ENCODE measurements at regions not wholly inside any gene's neighbourhood (a gene's known extent, or its start where the extent isn't known, plus 50 kb on each side); places are given as distances from the start of the nearest gene placed in this dataset.

GRCh38 chr19:28465371-28466086 lies 747.4 kb downstream of the UQCRFS1 start:
- no peak overlapping the region for H3K27ac ChIP-seq
- no peaks in the 10 kb centered on the region for H3K36me3 ChIP-seq
- peaks cover 0 to 7% (median 0%) of the 10 kb centered on the region in 3 donors for H3K27me3 ChIP-seq
- WGBS, 2 donors = 71 to 77% methylated on average over 3 of the region's 3 CpGs
- no peaks in the 10 kb centered on the region for H3K4me1 ChIP-seq
- intact Hi-C loops (cut with DNase I) = loop anchor here (2.0 to 5.0 kb wide), 2 partner anchors 245 to 412 kb away; no protein-coding TSS in a partner anchor
- DNase-seq = peak; percentile 29
- H3K9me3 ChIP-seq = no peaks in the 10 kb centered on the region
- no peak for TF ChIP-seq EP300 (IDR thresholded peaks at IDR 0.05)
- no peak for TF ChIP-seq POLR2AphosphoS5 (IDR thresholded peaks at IDR 0.05)
- no peak for TF ChIP-seq POLR2A (IDR thresholded peaks at IDR 0.05)
- TF ChIP-seq, protein P1, sequence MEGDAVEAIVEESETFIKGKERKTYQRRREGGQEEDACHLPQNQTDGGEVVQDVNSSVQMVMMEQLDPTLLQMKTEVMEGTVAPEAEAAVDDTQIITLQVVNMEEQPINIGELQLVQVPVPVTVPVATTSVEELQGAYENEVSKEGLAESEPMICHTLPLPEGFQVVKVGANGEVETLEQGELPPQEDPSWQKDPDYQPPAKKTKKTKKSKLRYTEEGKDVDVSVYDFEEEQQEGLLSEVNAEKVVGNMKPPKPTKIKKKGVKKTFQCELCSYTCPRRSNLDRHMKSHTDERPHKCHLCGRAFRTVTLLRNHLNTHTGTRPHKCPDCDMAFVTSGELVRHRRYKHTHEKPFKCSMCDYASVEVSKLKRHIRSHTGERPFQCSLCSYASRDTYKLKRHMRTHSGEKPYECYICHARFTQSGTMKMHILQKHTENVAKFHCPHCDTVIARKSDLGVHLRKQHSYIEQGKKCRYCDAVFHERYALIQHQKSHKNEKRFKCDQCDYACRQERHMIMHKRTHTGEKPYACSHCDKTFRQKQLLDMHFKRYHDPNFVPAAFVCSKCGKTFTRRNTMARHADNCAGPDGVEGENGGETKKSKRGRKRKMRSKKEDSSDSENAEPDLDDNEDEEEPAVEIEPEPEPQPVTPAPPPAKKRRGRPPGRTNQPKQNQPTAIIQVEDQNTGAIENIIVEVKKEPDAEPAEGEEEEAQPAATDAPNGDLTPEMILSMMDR (IDR thresholded peaks at IDR 0.05) = no peak
- H3K4me3 ChIP-seq = no peak overlapping the region

DNA sequence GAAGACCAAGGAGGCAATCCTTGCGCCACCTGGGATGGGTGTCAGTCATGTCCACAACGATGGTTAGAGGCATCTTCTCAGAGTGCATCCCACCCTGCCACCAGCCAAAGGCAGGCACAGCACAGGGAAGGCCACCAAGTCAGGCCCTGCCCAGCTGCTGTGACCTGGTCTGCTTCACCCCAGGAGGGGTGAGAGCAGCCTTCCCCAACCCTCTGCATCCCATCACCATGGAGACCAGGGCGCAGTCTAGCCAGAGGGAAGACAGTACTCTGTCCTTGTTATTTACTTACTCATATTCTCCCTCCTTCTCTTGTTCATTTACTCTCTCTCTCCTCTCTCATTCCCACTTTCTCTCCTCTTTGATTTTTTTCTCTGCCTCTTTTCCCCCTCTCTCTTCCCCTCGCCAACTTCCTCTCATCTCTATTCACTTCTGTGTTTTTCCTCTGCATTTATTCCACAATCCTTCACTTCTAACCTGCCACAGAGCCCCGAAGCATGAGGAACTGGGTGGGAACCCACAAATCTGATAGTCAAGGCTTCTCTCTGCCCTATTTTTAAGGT lies 749.4 kb downstream of the UQCRFS1 start:
- intact Hi-C loops (cut with DNase I) = no loop called here

DNA sequence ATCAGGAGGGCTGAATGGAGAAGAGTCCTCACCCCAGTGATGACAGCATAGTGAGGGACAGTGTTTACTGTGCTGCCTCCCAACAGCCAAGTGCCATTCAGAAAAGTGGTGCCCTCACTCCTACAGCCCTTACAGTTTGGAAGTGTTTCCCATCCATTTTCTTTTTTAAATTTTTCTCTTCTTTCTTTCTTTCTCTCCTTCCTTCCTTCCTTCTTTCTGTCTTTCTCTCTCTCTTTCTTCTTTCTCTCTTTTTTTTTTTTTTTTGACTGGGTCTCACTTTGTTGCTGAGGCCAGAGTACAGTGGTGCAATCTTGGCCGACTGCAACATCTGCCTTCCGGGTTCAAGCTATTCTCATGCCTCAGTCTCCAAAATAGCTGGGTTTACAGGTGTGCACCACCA lies 755.3 kb downstream of the UQCRFS1 start:
- H3K9me3 ChIP-seq = no peaks in the 10 kb centered on the region
- WGBS, 2 donors = 98 to 99% methylated on average over 2 of the region's 2 CpGs
- H3K27me3 ChIP-seq = no peaks in the 10 kb centered on the region
- no peak overlapping the region for H3K4me3 ChIP-seq
- no peaks in the 10 kb centered on the region for H3K4me1 ChIP-seq
- no peak for DNase-seq
- H3K36me3 ChIP-seq = no peaks in the 10 kb centered on the region
- intact Hi-C loops (cut with DNase I) = no loop called here
- TF ChIP-seq POLR2AphosphoS5 (IDR thresholded peaks at IDR 0.05) = no peak
- TF ChIP-seq, protein P1 (IDR thresholded peaks at IDR 0.05) = no peak
- no peak for TF ChIP-seq POLR2A (IDR thresholded peaks at IDR 0.05)
- TF ChIP-seq EP300 (IDR thresholded peaks at IDR 0.05) = no peak
- H3K27ac ChIP-seq = no peak overlapping the region

More for the DNA sequence above, 749.4 kb downstream of the UQCRFS1 start:
- TF ChIP-seq POLR2AphosphoS5 (IDR thresholded peaks at IDR 0.05) (no peak), EP300 (IDR thresholded peaks at IDR 0.05) (no peak), POLR2A (IDR thresholded peaks at IDR 0.05) (no peak)
- TF ChIP-seq, protein P1 (IDR thresholded peaks at IDR 0.05) = no peak
- 88 to 91% methylated on average over 5 of the region's 5 CpGs for WGBS, 2 donors
- peak; percentile 20 for DNase-seq
- Histone ChIP-seq H3K27me3 (peaks cover 0 to 7% (median 0%) of the 10 kb centered on the region in 3 donors), H3K4me1 (no peaks in the 10 kb centered on the region), H3K4me3 (no peak overlapping the region), H3K9me3 (no peaks in the 10 kb centered on the region), H3K27ac (no peak overlapping the region), H3K36me3 (no peaks in the 10 kb centered on the region)

DNA sequence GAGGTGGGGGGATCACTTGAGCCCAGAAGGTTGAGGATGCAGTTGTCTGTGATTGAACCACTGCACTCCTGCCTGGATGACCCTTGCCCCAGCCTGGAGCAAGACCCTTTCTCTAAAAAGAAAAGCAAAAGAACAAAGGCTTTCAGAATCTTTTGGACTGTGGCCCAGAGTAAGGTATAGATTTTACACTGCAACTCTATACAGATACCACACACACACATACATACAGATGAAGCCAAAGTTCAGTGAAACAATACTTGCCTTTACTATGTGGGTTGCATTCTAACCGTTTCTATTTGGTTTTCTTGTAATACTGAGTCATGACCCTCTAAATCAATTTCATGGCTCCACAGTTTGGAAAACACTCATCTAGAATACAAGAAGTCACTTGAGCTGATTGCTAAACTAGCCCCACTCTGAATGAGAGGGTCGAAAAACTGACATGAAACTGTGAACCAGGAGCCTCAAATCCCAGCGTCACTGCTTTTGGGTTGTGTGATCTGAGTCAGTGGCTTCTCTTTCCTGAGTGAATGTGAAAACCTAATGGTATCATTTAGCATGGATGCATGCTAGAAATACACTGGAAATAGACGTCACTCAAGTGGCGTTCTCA lies 756.1 kb downstream of the UQCRFS1 start:
- TF ChIP-seq POLR2AphosphoS5 (IDR thresholded peaks at IDR 0.05) (no peak), POLR2A (IDR thresholded peaks at IDR 0.05) (no peak), EP300 (IDR thresholded peaks at IDR 0.05) (no peak)
- TF ChIP-seq, protein P1 (IDR thresholded peaks at IDR 0.05) = no peak
- H3K9me3 ChIP-seq = no peaks in the 10 kb centered on the region
- H3K27me3 ChIP-seq = no peaks in the 10 kb centered on the region
- no peak overlapping the region for H3K27ac ChIP-seq
- no peak for DNase-seq
- intact Hi-C loops (cut with DNase I) = no loop called here
- no peaks in the 10 kb centered on the region for H3K36me3 ChIP-seq
- no peak overlapping the region for H3K4me3 ChIP-seq
- WGBS, 2 donors = 71 to 82% methylated on average over 5 of the region's 5 CpGs
- no peaks in the 10 kb centered on the region for H3K4me1 ChIP-seq

Data from sigmoid colon (tissue), 6 donors.